Bronchial epithelial cell (primary cell): ENCODE measurements at regions not wholly inside any gene's neighbourhood (a gene's known extent, or its start where the extent isn't known, plus 50 kb on each side); places are given as distances from the start of the nearest gene placed in this dataset.

ENCODE experiments used
- DNase-seq: peaks from one replicate; pipeline ENCODE4 v3.0.0-alpha.2; 2010; ENCODE audit warnings: low read depth
- FAIRE-seq: peaks from 2 replicates; lab custom pipeline; 2011; peaks lifted over from hg19 to GRCh38; lab: Jason Lieb, UNC
- H3K27me3 ChIP-seq: 2 replicates; pipeline ENCODE4 v1.5.1; 2011; ENCODE audit warnings: low read length; ENCODE audit not compliant: control insufficient read depth, insufficient read depth
- H3K36me3 ChIP-seq: 2 replicates; pipeline ENCODE4 v1.5.1; 2011; ENCODE audit warnings: low read length; ENCODE audit not compliant: control insufficient read depth, insufficient read depth
- H3K4me3 ChIP-seq: 2 replicates; pipeline ENCODE4 v1.5.1; 2011; ENCODE audit warnings: mild to moderate bottlenecking, low read depth, low read length, control low read depth
- TF ChIP-seq, protein P1 (sequence below): IDR thresholded peaks from 2 replicates; pipeline ENCODE4 v1.5.1; 2011; ENCODE audit warnings: mild to moderate bottlenecking, moderate library complexity, low read length, control low read depth, inconsistent platforms; ENCODE audit not compliant: insufficient read depth, severe bottlenecking

DNA sequence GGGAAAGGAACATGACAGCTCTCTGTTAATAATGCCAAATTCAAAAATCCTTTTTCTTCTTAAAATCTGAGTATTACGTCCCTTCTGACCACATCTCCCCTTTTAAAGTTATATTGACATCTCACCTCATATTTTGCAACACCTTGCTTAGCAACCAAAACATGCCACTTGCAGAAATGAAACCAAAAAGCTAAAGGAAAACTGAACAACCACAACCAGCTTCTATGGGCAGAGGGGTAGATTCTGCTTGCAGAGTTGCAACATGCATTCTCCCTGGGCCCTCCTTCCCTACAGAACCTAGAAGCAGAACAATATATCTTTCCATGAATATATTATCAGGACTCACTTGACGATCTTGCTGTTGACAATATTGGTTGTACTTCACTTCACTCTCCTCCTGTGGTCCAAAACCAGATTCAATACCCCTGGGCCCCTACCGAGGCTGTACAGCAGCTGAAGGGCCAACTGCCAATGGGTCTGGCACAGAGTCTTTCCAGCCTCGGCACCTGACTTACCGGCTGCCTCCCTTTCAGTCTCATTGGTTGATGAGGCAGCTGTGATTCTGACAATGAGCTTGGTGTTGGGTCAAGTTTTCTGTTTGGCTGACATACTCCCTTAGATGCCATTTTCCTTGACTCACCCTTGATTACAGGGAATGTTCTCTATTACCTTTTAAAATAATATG is 616.6 kb downstream of the ZEB2 start:
- Histone ChIP-seq H3K36me3 (no peaks in the 10 kb centered on the region), H3K27me3 (no peaks in the 10 kb centered on the region), H3K4me3 (no peak overlapping the region)
- DNase-seq (no peak), FAIRE-seq (no peak)
- TF ChIP-seq, protein P1, sequence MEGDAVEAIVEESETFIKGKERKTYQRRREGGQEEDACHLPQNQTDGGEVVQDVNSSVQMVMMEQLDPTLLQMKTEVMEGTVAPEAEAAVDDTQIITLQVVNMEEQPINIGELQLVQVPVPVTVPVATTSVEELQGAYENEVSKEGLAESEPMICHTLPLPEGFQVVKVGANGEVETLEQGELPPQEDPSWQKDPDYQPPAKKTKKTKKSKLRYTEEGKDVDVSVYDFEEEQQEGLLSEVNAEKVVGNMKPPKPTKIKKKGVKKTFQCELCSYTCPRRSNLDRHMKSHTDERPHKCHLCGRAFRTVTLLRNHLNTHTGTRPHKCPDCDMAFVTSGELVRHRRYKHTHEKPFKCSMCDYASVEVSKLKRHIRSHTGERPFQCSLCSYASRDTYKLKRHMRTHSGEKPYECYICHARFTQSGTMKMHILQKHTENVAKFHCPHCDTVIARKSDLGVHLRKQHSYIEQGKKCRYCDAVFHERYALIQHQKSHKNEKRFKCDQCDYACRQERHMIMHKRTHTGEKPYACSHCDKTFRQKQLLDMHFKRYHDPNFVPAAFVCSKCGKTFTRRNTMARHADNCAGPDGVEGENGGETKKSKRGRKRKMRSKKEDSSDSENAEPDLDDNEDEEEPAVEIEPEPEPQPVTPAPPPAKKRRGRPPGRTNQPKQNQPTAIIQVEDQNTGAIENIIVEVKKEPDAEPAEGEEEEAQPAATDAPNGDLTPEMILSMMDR = no peak

DNA sequence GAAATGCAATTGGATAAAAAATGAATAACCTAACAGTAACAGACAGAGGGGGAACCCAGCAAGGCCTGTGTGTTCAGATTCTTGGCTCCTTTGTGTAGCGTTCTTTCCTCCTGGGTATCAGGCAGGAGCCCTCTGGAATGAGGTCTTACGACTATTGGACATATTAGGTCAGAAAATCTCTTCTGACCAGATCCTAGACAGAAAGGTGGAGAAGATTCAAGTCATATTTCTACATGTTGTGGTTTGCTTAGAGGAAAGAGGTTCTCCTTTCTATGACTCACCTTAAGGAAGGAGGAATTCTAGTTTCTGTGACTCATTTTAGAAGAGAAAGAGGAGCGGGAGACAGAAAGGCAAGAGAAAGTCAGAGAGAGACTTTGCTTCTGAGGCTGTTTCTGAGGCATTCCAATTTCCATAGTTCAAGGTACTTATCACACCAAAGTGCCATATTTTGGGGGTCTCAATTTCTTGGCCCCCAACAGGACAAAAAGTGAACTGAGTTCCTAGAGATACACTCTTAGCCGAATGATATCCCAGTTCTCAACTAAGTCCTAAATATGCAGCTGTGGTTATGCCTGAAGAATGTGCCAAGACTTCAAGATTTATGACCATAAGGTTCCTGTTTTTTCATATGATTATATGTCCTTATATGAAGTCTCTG is 618.6 kb downstream of the ZEB2 start:
- H3K36me3 ChIP-seq = no peaks in the 10 kb centered on the region
- no peaks in the 10 kb centered on the region for H3K27me3 ChIP-seq
- peak; percentile 58 for FAIRE-seq
- H3K4me3 ChIP-seq = no peak overlapping the region
- TF ChIP-seq, protein P1 = no peak
- peak; percentile 95 for DNase-seq

DNA sequence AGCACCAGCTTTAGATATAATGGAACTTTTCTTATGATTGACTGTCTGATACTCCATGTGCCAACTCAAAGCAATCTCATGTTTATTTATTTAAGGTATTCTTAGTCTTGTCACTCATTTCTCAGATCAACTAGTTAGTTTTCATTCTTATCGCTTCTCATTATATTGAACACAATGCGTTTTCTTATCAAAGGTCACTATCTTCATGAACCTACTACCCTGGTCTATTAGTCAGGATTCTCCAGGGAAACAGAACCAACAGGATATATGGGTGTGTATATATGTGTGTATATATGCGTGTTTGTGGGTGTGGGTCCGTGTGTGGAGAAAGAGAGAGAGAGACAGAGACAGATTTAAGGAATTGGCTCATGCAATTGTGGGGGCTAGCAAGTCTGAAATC is 619.9 kb downstream of the ZEB2 start:
- no peaks in the 10 kb centered on the region for H3K36me3 ChIP-seq
- DNase-seq = no peak
- TF ChIP-seq, protein P1 = no peak
- no peaks in the 10 kb centered on the region for H3K27me3 ChIP-seq
- H3K4me3 ChIP-seq = no peak overlapping the region
- no peak for FAIRE-seq

DNA sequence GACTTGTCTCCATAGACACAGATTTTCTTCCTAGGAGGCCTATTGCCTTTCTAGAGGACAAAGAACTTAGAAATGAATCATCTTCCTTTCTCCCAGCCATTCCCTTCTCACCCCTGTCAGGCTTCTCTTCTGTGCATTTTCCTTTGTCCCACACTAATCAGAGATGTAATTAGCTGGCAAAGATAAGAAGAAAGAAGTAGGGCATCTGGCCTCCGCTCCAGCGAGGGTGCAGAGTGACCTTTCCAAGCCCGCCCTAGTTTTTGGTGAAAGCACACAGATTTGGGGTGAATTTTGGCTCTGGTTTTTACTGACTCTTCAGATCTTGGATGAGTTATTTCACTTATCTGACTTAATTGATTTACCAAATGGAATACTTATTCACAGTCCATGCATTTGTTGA is 626.5 kb downstream of the ZEB2 start:
- TF ChIP-seq, protein P1 = no peak
- Histone ChIP-seq H3K4me3 (no peak overlapping the region), H3K36me3 (no peaks in the 10 kb centered on the region), H3K27me3 (no peaks in the 10 kb centered on the region)
- FAIRE-seq (no peak), DNase-seq (peak; percentile 18)

DNA sequence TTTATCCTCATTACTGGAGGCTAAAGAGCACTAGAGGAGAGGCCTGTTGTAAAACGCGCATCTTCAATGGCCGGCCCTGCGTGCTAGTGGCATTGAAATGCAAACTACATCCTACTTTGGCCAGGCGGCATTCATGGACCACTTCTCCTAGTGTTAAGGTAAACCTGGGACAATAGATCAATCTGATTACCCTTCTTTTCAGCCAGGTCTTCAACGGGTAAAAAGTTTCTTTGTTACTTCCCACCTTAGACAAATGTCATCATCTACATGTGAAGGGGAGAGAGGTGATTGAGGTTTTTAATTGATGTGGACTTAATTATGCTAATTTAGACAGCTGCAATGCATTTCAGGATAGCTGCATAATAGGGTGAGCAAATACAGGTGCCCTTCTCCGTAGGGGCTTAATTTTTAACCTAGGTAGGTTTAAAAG is 628.0 kb downstream of the ZEB2 start:
- no peaks in the 10 kb centered on the region for H3K27me3 ChIP-seq
- TF ChIP-seq, protein P1 = no peak
- no peak for FAIRE-seq
- no peak overlapping the region for H3K4me3 ChIP-seq
- no peaks in the 10 kb centered on the region for H3K36me3 ChIP-seq
- no peak for DNase-seq
